Omental fat pad (tissue), 3 donors: ENCODE measurements at regions not wholly inside any gene's neighbourhood (a gene's known extent, or its start where the extent isn't known, plus 50 kb on each side); places are given as distances from the start of the nearest gene placed in this dataset.

Experiments
- ATAC-seq: fragments of 150-250 bp; one replicate; pipeline ENCODE4 v1.9.1; 2016; ENCODE audit warnings: mild to moderate bottlenecking, moderate library complexity; ENCODE audit not compliant: low FRiP score
- DNase-seq: peaks from one replicate; pipeline ENCODE4 v3.0.0-alpha.2; 2019; ENCODE audit warnings: low spot score
- TF ChIP-seq, protein P1 (sequence below), 3 donors: fragments of 450-650 bp; IDR thresholded peaks; one replicate each; pipeline ENCODE4 v1.5.1; 2016 to 2017; ENCODE audit warnings: antibody characterized with exemption in 3 of 3, mild to moderate bottlenecking in 3 of 3, moderate library complexity in 2 of 3

GRCh38 chr5:56612353-56612752, 203.0 kb upstream of the MAP3K1 start:
- no peak for ATAC-seq
- TF ChIP-seq, protein P1, sequence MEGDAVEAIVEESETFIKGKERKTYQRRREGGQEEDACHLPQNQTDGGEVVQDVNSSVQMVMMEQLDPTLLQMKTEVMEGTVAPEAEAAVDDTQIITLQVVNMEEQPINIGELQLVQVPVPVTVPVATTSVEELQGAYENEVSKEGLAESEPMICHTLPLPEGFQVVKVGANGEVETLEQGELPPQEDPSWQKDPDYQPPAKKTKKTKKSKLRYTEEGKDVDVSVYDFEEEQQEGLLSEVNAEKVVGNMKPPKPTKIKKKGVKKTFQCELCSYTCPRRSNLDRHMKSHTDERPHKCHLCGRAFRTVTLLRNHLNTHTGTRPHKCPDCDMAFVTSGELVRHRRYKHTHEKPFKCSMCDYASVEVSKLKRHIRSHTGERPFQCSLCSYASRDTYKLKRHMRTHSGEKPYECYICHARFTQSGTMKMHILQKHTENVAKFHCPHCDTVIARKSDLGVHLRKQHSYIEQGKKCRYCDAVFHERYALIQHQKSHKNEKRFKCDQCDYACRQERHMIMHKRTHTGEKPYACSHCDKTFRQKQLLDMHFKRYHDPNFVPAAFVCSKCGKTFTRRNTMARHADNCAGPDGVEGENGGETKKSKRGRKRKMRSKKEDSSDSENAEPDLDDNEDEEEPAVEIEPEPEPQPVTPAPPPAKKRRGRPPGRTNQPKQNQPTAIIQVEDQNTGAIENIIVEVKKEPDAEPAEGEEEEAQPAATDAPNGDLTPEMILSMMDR (IDR thresholded peaks at IDR 0.05), result no peak
- DNase-seq, result no peak

DNA sequence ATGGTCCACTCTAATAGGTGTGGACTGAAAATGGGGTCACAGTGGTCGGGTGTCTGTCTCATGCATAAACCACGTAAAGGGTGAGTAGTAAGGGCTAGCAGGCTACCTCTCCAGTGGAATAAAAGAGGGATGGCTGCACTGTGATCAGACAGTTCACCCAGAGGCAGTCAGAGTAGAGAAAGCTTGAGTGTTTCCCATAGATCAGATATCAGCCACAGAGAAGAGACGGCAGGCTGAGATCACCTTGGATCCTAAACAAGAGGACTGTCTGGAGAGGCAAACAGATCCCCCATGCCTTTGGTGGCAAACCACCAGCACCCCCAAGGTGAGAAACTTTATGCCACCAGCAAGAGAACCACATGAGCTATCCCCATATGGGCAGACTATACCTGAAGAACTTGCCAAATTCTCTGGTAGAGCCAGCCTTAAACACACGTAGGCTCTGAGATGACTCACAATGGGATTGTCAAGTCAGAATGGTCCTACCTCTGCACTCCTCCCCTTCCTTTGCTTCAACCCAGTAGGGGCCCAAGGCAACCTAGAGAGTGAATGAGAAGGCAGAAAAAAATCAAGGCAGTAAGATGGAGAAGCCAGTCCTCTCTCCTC, 205.2 kb upstream of the MAP3K1 start:
- TF ChIP-seq, protein P1 (IDR thresholded peaks at IDR 0.05), result no peak
- ATAC-seq, result no peak

DNA sequence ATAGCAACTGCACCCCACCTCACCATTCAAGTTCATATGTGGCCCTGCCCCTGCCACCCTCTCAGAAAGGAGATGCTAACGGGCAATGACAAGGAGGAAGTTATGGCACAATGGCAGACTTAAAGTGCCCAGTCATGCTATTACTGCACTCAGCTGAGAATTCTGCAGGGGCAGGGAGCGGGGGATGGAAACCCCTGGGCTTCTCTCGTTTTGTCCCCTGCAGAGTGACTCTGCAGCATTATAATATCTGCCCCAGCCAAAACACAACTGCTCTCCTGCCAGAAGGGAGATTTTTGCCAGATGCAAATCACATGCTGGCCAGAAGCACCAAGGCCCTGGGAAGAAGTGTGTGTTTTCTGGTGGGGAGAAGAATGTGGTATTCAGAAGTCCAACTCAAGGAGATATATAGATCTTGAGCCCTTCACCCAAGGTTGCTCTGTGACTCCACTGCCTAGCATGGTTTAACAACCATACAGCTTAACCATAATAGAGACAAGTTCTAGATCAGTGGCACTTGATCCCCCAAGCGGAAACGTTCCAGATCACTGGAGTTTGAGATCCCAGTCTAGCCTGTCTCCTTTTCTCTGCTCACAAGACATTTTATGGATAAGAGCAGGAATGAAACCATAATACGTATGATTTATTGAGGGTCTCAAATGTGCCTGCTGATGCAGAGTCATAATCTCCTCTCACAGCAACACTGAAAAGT, 207.0 kb upstream of the MAP3K1 start:
- TF ChIP-seq, protein P1 (IDR thresholded peaks at IDR 0.05), result no peak
- ATAC-seq (no peak), DNase-seq (no peak)

More for the DNA sequence above, 205.2 kb upstream of the MAP3K1 start:
- DNase-seq, result no peak

- TF ChIP-seq, protein P1 (IDR thresholded peaks at IDR 0.05), result no peak
- ATAC-seq (no peak), DNase-seq (no peak)
Measured at GRCh38 chr5:56607551-56607950, 207.8 kb upstream of the MAP3K1 start.

- ATAC-seq, result no peak
- DNase-seq, result no peak
- TF ChIP-seq, protein P1 (IDR thresholded peaks at IDR 0.05), result no peak
Measured at GRCh38 chr5:56607074-56607473, 208.3 kb upstream of the MAP3K1 start.

GRCh38 chr5:56606192-56606591, 209.2 kb upstream of the MAP3K1 start:
- ATAC-seq (no peak), DNase-seq (no peak)
- TF ChIP-seq, protein P1 (IDR thresholded peaks at IDR 0.05), result no peak

DNA sequence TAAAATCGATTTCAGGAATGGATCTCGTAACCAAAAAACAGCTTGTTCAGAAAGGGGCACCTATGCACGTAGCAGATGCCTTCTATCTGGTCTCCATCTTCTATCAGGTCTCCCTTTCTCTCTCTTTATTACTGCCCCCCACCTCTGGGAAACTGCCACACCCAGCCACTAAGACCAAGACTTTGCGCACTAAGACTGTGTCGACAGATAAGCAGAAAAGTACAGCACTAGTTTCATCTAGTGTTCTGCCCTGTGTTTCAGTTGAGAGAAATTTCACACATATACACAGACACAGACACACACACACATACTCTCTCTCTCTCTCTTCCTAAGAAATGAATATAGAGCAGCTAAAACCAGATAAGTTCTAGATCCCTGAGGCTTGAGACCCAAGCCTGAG, 210.1 kb upstream of the MAP3K1 start:
- TF ChIP-seq, protein P1 (IDR thresholded peaks at IDR 0.05), result no peak
- DNase-seq (no peak), ATAC-seq (no peak)
